GM23338 (cell line): ENCODE measurements at regions not wholly inside any gene's neighbourhood (a gene's known extent, or its start where the extent isn't known, plus 50 kb on each side); places are given as distances from the start of the nearest gene placed in this dataset.

Experiments used
- ATAC-seq: fragments of 200-7000 bp; cut with Tn5 transposase; 3 replicates; pipeline ENCODE4 v1.9.1; 2020
- DNase-seq: peaks from one replicate; pipeline ENCODE4 v3.0.0-alpha.2; 2015; ENCODE audit warnings: low spot score
- H2AFZ ChIP-seq: fragments of 200-600 bp; sonication (generic); 2 replicates; pipeline ENCODE4 v1.8.0; 2016; ENCODE audit warnings: antibody characterized with exemption, mild to moderate bottlenecking, moderate library complexity
- H3F3A ChIP-seq: fragments of 200-600 bp; sonication (generic); replicated peaks from 2 replicates; pipeline ENCODE4 v1.8.0; 2017; ENCODE audit warnings: antibody characterized with exemption, mixed run types, low read depth
- H3K27ac ChIP-seq: fragments of 200-600 bp; sonication (generic); 2 replicates; pipeline ENCODE4 v1.6.1; 2016; ENCODE audit warnings: low read depth
- H3K27me3 ChIP-seq: fragments of 200-600 bp; sonication (generic); 2 replicates; pipeline ENCODE4 v1.8.0; 2016; ENCODE audit warnings: mild to moderate bottlenecking, mixed run types, moderate library complexity; ENCODE audit not compliant: insufficient read depth
- H3K36me3 ChIP-seq: fragments of 200-600 bp; sonication (generic); 2 replicates; pipeline ENCODE4 v1.8.0; 2016; ENCODE audit warnings: mild to moderate bottlenecking; ENCODE audit not compliant: insufficient read depth
- H3K4me1 ChIP-seq: fragments of 200-600 bp; sonication (generic); 2 replicates; pipeline ENCODE4 v1.8.0; 2016; ENCODE audit warnings: mild to moderate bottlenecking, moderate library complexity; ENCODE audit not compliant: insufficient read depth
- H3K4me2 ChIP-seq: fragments of 200-600 bp; sonication (generic); 2 replicates; pipeline ENCODE4 v1.7.1; 2017; ENCODE audit warnings: mixed run types
- H3K4me3 ChIP-seq: fragments of 200-600 bp; sonication (generic); 2 replicates; pipeline ENCODE4 v1.6.1; 2016; ENCODE audit warnings: mixed run types
- H3K79me2 ChIP-seq: fragments of 200-600 bp; sonication (generic); replicated peaks from 2 replicates; pipeline ENCODE4 v1.8.0; 2017; ENCODE audit warnings: mild to moderate bottlenecking; ENCODE audit not compliant: insufficient read depth
- H3K9me2 ChIP-seq: fragments of 200-600 bp; sonication (generic); 2 replicates; pipeline ENCODE4 v1.8.0; 2017; ENCODE audit not compliant: insufficient read depth
- H4K20me1 ChIP-seq: fragments of 200-600 bp; sonication (generic); replicated peaks from 2 replicates; pipeline ENCODE4 v1.8.0; 2017; ENCODE audit warnings: mild to moderate bottlenecking; ENCODE audit not compliant: insufficient read depth
- H3K27ac Mint-ChIP-seq: 2 replicates; pipeline ENCODE4 v1.8.0; 2020; ENCODE audit warnings: inconsistent platforms, mild to moderate bottlenecking, moderate library complexity, mixed read lengths
- H3K27me3 Mint-ChIP-seq: 3 replicates; pipeline ENCODE4 v1.8.0; 2022; ENCODE audit warnings: low read depth, mild to moderate bottlenecking, moderate library complexity, mixed read lengths, inconsistent platforms; ENCODE audit not compliant: insufficient read depth, poor library complexity
- H3K36me3 Mint-ChIP-seq: 3 replicates; pipeline ENCODE4 v1.8.0; 2021; ENCODE audit warnings: low read depth, mild to moderate bottlenecking, inconsistent platforms, moderate library complexity, mixed read lengths
- H3K4me1 Mint-ChIP-seq: 3 replicates; pipeline ENCODE4 v1.8.0; 2020; ENCODE audit warnings: mild to moderate bottlenecking, inconsistent platforms, mixed read lengths
- H3K4me3 Mint-ChIP-seq: 3 replicates; pipeline ENCODE4 v1.8.0; 2021; ENCODE audit warnings: moderate library complexity, mild to moderate bottlenecking, inconsistent platforms, mixed read lengths
- H3K9me3 Mint-ChIP-seq: 3 replicates; pipeline ENCODE4 v1.8.0; 2020; ENCODE audit warnings: moderate library complexity, mild to moderate bottlenecking, inconsistent platforms, mixed read lengths
- CREB1 ChIP-seq: fragments of 250-450 bp; sonication (Bioruptor Pico); IDR thresholded peaks from 2 replicates; pipeline ENCODE4 v1.5.0; 2020; ENCODE audit warnings: low read depth, mild to moderate bottlenecking, moderate library complexity
- EZH2phosphoT487 ChIP-seq: fragments of 200-600 bp; sonication (generic); IDR thresholded peaks from one replicate; pipeline ENCODE4 v1.8.1; 2018; ENCODE audit warnings: antibody characterized with exemption; ENCODE audit not compliant: unreplicated experiment
- POLR2AphosphoS5 ChIP-seq: IDR thresholded peaks from 2 replicates; pipeline ENCODE4 v1.6.1; 2016; ENCODE audit warnings: antibody characterized with exemption, low read depth
- STAT1 ChIP-seq: IDR thresholded peaks from one replicate; pipeline ENCODE4 v1.6.1; 2016; ENCODE audit warnings: antibody characterized with exemption; ENCODE audit not compliant: unreplicated experiment
- ZNF331 ChIP-seq: fragments of 250-450 bp; sonication (Bioruptor Pico); IDR thresholded peaks from 2 replicates; pipeline ENCODE4 v1.5.0; 2020; ENCODE audit warnings: low read depth, mild to moderate bottlenecking, moderate library complexity
- ZNF462 ChIP-seq: fragments of 250-450 bp; sonication (Bioruptor Pico); IDR thresholded peaks from 2 replicates; pipeline ENCODE4 v1.5.0; 2020; ENCODE audit warnings: mild to moderate bottlenecking, moderate library complexity
- TF ChIP-seq, protein P1 (sequence below), 2 experiments: fragments of 200-600 bp in 1 of 2; sonication (generic) in 1 of 2; conservative IDR thresholded peaks; 2 replicates each; pipeline versions ENCODE4 v1.5.1 to v1.6.1; 2016 to 2017; ENCODE audit warnings: antibody characterized with exemption in 2 of 2, low read depth in 2 of 2, mild to moderate bottlenecking in 2 of 2, moderate library complexity in 1 of 2

DNA sequence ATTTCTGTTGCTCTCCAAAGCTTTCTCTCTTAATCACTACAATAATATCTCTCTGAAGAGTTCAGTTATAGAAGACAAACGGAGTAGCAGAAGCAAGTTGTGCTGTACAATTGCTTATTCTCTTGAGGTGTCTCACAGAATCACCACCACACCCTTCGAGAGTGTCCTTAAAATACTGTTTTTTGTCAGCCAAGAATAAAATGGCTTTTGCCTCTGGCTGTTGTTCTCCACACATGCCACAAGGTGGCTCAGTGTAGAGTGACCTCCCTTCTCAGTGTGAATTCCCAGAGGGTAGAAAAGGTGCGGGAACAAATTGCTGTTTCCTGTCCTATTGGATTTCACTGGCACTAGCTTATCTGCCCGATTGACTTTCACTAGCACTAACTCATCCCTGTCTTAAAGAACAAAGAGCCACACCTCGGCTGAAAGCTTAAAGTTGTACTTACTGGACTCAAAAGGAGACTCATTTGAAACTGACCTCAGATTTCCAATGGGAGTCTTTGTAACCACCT is 134.2 kb upstream of the SATB1 start:
- TF ChIP-seq CREB1 (CRISPR knock-in tag) = no peak
- no peak for TF ChIP-seq STAT1
- TF ChIP-seq, protein P1, sequence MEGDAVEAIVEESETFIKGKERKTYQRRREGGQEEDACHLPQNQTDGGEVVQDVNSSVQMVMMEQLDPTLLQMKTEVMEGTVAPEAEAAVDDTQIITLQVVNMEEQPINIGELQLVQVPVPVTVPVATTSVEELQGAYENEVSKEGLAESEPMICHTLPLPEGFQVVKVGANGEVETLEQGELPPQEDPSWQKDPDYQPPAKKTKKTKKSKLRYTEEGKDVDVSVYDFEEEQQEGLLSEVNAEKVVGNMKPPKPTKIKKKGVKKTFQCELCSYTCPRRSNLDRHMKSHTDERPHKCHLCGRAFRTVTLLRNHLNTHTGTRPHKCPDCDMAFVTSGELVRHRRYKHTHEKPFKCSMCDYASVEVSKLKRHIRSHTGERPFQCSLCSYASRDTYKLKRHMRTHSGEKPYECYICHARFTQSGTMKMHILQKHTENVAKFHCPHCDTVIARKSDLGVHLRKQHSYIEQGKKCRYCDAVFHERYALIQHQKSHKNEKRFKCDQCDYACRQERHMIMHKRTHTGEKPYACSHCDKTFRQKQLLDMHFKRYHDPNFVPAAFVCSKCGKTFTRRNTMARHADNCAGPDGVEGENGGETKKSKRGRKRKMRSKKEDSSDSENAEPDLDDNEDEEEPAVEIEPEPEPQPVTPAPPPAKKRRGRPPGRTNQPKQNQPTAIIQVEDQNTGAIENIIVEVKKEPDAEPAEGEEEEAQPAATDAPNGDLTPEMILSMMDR (conservative IDR thresholded peaks at IDR 0.05; ENCODE audit: low read depth in 2 of 2) = peak; percentile 80 to 92
- DNase-seq (peak; percentile 88), ATAC-seq (peak; percentile 95)
- H3K36me3 ChIP-seq = no peaks in the 10 kb centered on the region
- Mint-ChIP-seq H3K27me3 (no peaks in the 10 kb centered on the region), H3K36me3 (no peaks in the 10 kb centered on the region), H3K9me3 (no peaks in the 10 kb centered on the region), H3K4me3 (no peak overlapping the region), H3K4me1 (peaks cover 11% of the 10 kb centered on the region), H3K27ac (no peak overlapping the region)
- H3K27me3 ChIP-seq = no peaks in the 10 kb centered on the region
- no peaks in the 10 kb centered on the region for H4K20me1 ChIP-seq
- H3K4me1 ChIP-seq = no peaks in the 10 kb centered on the region
- no peak overlapping the region for H3K4me3 ChIP-seq
- H3F3A ChIP-seq = no peaks in the 10 kb centered on the region
- H3K79me2 ChIP-seq = no peaks in the 10 kb centered on the region
- peak overlapping the region; percentile 60; the same call in 1 of the 2 replicates for H2AFZ ChIP-seq
- H3K27ac ChIP-seq = no peak overlapping the region
- no peak overlapping the region for H3K4me2 ChIP-seq
- H3K9me2 ChIP-seq = 0 out of 2 replicates have a peak, but pooled peaks cover 6% of the 10 kb centered on the region

GRCh38 chr3:18558507-18558906 is 133.4 kb upstream of the SATB1 start:
- no peak overlapping the region for H3K4me3 ChIP-seq
- H3K9me2 ChIP-seq = peaks cover 10% of the 10 kb centered on the region; the same call in 1 of the 2 replicates
- peaks cover 14% of the 10 kb centered on the region for H3K4me1 Mint-ChIP-seq
- H3K27me3 ChIP-seq = no peaks in the 10 kb centered on the region
- no peak for ATAC-seq
- H3K4me3 Mint-ChIP-seq = no peak overlapping the region
- H3K27me3 Mint-ChIP-seq = no peaks in the 10 kb centered on the region
- H4K20me1 ChIP-seq = no peaks in the 10 kb centered on the region
- no peaks in the 10 kb centered on the region for H3K9me3 Mint-ChIP-seq
- H2AFZ ChIP-seq = no peak overlapping the region
- no peaks in the 10 kb centered on the region for H3K36me3 Mint-ChIP-seq
- no peak for TF ChIP-seq POLR2AphosphoS5
- no peak for TF ChIP-seq CREB1 (CRISPR knock-in tag)
- TF ChIP-seq ZNF462 (CRISPR knock-in tag) = no peak
- no peak for TF ChIP-seq ZNF331
- TF ChIP-seq EZH2phosphoT487 = no peak
- TF ChIP-seq STAT1 = no peak
- no peaks in the 10 kb centered on the region for H3F3A ChIP-seq
- H3K36me3 ChIP-seq = no peaks in the 10 kb centered on the region
- H3K27ac Mint-ChIP-seq = no peak overlapping the region
- H3K79me2 ChIP-seq = no peaks in the 10 kb centered on the region
- no peak overlapping the region for H3K4me2 ChIP-seq
- H3K4me1 ChIP-seq = no peaks in the 10 kb centered on the region
- DNase-seq = no peak
- no peak overlapping the region for H3K27ac ChIP-seq
